ENCODE measurements at regions not wholly inside any gene's neighbourhood (a gene's known extent, or its start where the extent isn't known, plus 50 kb on each side); places are given as distances from the start of the nearest gene placed in this dataset.

GRCh38 chr3:180433152-180433551 lies 168.8 kb upstream of the TTC14 start:
- H3K27ac Mint-ChIP-seq, result no peak overlapping the region
- H3K4me1 Mint-ChIP-seq, result no peaks in the 10 kb centered on the region
- H3K79me2 ChIP-seq (replicated peaks; ENCODE audit: insufficient read depth), result no peaks in the 10 kb centered on the region
- TF ChIP-seq CREB1 (CRISPR knock-in tag; IDR thresholded peaks at IDR 0.05; ENCODE audit: low read depth) (no peak), ZNF462 (CRISPR knock-in tag; IDR thresholded peaks at IDR 0.05) (no peak), EZH2 (IDR thresholded peaks at IDR 0.05; ENCODE audit: low read depth, unreplicated experiment) (no peak), ZNF331 (CRISPR knock-in tag; IDR thresholded peaks at IDR 0.05; ENCODE audit: low read depth) (no peak), EZH2phosphoT487 (IDR thresholded peaks at IDR 0.05; ENCODE audit: unreplicated experiment) (no peak), CTCF (conservative IDR thresholded peaks at IDR 0.05; ENCODE audit: low read depth in 2 of 2) (no peak), POLR2AphosphoS5 (IDR thresholded peaks at IDR 0.05; ENCODE audit: low read depth) (no peak), ETS1 (IDR thresholded peaks at IDR 0.05) (no peak), STAT1 (IDR thresholded peaks at IDR 0.05; ENCODE audit: unreplicated experiment) (no peak), REST (IDR thresholded peaks at IDR 0.05; ENCODE audit: unreplicated experiment) (no peak)
- H3K9me3 Mint-ChIP-seq, result no peaks in the 10 kb centered on the region
- no peaks in the 10 kb centered on the region for H3F3A ChIP-seq (replicated peaks; ENCODE audit: low read depth)
- peaks cover 13% of the 10 kb centered on the region; the same call in 1 of the 2 replicates for H3K9me2 ChIP-seq (ENCODE audit: insufficient read depth)
- no peaks in the 10 kb centered on the region for H3K4me1 ChIP-seq (ENCODE audit: insufficient read depth)
- DNase-seq (ENCODE audit: low spot score) (no peak), ATAC-seq (no peak)
- H3K36me3 ChIP-seq (ENCODE audit: insufficient read depth), result no peaks in the 10 kb centered on the region
- no peaks in the 10 kb centered on the region for H4K20me1 ChIP-seq (replicated peaks; ENCODE audit: insufficient read depth)
- H3K27ac ChIP-seq (ENCODE audit: low read depth), result no peak overlapping the region
- H3K4me3 Mint-ChIP-seq, result no peak overlapping the region
- no peaks in the 10 kb centered on the region for H3K27me3 ChIP-seq (ENCODE audit: insufficient read depth)
- no peaks in the 10 kb centered on the region for H3K27me3 Mint-ChIP-seq (ENCODE audit: insufficient read depth, low read depth, poor library complexity)
- H3K4me2 ChIP-seq, result no peak overlapping the region
- peak overlapping the region; percentile 4; the same call in 1 of the 2 replicates for H2AFZ ChIP-seq
- H3K36me3 Mint-ChIP-seq (ENCODE audit: low read depth), result no peaks in the 10 kb centered on the region
- H3K4me3 ChIP-seq, result no peak overlapping the region

Measured in GM23338 (cell line).